ENCODE measurements at regions not wholly inside any gene's neighbourhood (a gene's known extent, or its start where the extent isn't known, plus 50 kb on each side); places are given as distances from the start of the nearest gene placed in this dataset.

DNA sequence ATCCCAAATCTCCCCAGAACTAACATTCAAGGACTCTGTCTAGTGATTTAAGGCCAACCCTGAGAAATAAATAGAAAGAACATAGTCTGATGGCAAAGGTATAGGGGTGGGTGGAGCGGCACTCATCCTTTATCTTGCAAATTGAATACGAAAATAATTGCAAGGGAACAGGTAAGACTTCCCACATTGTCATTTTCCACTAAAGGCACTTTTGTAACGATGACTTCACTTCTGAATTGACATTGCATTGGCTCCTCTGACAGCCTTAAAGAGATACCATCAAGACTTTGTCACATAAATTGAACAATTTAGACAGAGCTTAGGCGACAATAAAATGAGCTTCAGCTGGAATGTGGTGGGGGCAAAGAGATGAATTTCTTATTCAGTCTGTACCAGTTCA lies 75.3 kb upstream of the PLCL2 start:
- TF ChIP-seq, protein P1, sequence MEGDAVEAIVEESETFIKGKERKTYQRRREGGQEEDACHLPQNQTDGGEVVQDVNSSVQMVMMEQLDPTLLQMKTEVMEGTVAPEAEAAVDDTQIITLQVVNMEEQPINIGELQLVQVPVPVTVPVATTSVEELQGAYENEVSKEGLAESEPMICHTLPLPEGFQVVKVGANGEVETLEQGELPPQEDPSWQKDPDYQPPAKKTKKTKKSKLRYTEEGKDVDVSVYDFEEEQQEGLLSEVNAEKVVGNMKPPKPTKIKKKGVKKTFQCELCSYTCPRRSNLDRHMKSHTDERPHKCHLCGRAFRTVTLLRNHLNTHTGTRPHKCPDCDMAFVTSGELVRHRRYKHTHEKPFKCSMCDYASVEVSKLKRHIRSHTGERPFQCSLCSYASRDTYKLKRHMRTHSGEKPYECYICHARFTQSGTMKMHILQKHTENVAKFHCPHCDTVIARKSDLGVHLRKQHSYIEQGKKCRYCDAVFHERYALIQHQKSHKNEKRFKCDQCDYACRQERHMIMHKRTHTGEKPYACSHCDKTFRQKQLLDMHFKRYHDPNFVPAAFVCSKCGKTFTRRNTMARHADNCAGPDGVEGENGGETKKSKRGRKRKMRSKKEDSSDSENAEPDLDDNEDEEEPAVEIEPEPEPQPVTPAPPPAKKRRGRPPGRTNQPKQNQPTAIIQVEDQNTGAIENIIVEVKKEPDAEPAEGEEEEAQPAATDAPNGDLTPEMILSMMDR (IDR thresholded peaks at IDR 0.05), result no peak
- no peak for TF ChIP-seq TCF7L2 (IDR thresholded peaks at IDR 0.05; ENCODE audit: low read depth, low read length)
- TF ChIP-seq, protein P2, sequence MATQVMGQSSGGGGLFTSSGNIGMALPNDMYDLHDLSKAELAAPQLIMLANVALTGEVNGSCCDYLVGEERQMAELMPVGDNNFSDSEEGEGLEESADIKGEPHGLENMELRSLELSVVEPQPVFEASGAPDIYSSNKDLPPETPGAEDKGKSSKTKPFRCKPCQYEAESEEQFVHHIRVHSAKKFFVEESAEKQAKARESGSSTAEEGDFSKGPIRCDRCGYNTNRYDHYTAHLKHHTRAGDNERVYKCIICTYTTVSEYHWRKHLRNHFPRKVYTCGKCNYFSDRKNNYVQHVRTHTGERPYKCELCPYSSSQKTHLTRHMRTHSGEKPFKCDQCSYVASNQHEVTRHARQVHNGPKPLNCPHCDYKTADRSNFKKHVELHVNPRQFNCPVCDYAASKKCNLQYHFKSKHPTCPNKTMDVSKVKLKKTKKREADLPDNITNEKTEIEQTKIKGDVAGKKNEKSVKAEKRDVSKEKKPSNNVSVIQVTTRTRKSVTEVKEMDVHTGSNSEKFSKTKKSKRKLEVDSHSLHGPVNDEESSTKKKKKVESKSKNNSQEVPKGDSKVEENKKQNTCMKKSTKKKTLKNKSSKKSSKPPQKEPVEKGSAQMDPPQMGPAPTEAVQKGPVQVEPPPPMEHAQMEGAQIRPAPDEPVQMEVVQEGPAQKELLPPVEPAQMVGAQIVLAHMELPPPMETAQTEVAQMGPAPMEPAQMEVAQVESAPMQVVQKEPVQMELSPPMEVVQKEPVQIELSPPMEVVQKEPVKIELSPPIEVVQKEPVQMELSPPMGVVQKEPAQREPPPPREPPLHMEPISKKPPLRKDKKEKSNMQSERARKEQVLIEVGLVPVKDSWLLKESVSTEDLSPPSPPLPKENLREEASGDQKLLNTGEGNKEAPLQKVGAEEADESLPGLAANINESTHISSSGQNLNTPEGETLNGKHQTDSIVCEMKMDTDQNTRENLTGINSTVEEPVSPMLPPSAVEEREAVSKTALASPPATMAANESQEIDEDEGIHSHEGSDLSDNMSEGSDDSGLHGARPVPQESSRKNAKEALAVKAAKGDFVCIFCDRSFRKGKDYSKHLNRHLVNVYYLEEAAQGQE (IDR thresholded peaks at IDR 0.05; ENCODE audit: insufficient read depth in 1 of 2, low read depth in 2 of 2, low read length in 1 of 2), result no peak

Data from Panc1 (cell line).